ENCODE measurements at regions not wholly inside any gene's neighbourhood (a gene's known extent, or its start where the extent isn't known, plus 50 kb on each side); places are given as distances from the start of the nearest gene placed in this dataset.
"Not testable (repeated sequence)": the region's sequence is repeated elsewhere in the genome, so short reads cannot be mapped to it uniquely, and the experiment has no call there.

- no peak for TF ChIP-seq CTCF (conservative IDR thresholded peaks at IDR 0.05; ENCODE audit: low read length)
- no peak for DNase-seq (ENCODE audit: low read depth)
- H3K4me3 ChIP-seq (ENCODE audit: low read length): no peak overlapping the region
Measured at GRCh38 chr1:221532071-221532773, 209.7 kb downstream of the DUSP10 start.

DNA sequence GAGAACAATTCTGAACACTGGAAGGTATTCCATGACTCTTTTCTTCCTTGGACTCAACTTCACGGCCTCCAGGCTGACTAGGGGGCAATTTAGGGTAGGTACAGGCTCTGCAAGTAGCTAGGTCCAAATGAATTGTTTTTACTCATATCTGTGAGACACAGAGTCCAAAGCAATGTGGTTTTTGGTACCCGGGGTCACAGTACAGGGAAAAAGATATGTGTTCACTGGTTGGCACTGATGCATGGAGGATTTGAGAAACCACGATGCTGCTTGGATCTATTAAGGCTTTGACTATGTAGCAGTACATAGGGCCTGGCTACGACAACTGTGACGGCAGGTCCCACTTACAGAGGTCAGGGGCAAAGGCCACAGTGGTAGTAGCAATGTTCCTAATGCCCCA lies 200.6 kb downstream of the DUSP10 start:
- no peak for TF ChIP-seq CTCF (conservative IDR thresholded peaks at IDR 0.05; ENCODE audit: low read length)

GRCh38 chr1:221543529-221544120 lies 198.3 kb downstream of the DUSP10 start:
- no peak overlapping the region for H3K4me3 ChIP-seq (ENCODE audit: low read length)
- peak; percentile 71 for TF ChIP-seq CTCF (conservative IDR thresholded peaks at IDR 0.05; ENCODE audit: low read length)
- DNase-seq (ENCODE audit: low read depth): peak; percentile 53

More for the DNA sequence above, 200.6 kb downstream of the DUSP10 start:
- DNase-seq (ENCODE audit: low read depth): no peak
- H3K4me3 ChIP-seq (ENCODE audit: low read length): no peak overlapping the region

DNA sequence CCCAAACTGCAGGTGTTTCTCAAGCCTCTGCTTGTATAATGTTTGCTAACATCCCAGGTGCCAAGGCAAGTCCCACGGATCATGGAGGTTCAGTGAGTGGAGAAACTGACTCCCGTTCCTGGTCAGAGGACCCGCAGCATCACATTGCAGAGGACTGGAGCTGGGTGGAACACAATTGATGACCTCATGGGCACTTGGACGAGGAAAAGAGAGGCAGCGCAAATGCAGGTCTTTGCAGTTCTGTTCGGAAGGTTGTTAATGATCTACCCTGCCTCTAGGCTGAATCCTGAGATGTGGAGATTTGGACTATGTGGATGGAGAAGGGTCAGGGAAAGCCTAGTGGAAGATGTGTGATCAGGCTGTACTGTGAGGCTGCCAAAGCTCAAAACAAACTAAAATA lies 192.9 kb downstream of the DUSP10 start:
- no peak overlapping the region for H3K4me3 ChIP-seq (ENCODE audit: low read length)
- TF ChIP-seq CTCF (conservative IDR thresholded peaks at IDR 0.05; ENCODE audit: low read length): no peak
- DNase-seq (ENCODE audit: low read depth): no peak

GRCh38 chr1:221549815-221550214 lies 192.1 kb downstream of the DUSP10 start:
- no peak overlapping the region for H3K4me3 ChIP-seq (ENCODE audit: low read length)
- no peak for TF ChIP-seq CTCF (conservative IDR thresholded peaks at IDR 0.05; ENCODE audit: low read length)
- DNase-seq (ENCODE audit: low read depth): no peak

DNA sequence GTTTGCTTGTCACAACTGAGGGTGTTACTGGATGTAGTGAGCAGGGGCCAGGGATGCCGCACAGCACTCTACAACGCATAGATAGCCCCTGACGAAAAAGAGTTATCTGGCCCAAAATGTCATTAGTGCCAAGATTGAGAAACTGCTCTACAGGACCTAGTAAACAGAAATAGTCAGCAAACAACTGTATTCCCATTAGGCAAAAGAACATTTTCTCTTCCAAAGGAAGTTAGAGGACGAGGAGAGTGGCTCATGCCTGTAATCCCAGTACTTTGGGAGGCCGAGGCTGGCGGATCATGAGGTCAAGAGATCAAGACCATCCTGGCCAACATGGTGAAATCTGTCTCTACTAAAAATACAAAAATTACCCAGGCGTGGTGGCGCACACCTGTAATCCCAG lies 189.1 kb downstream of the DUSP10 start:
- H3K4me3 ChIP-seq (ENCODE audit: low read length); DNase-seq (ENCODE audit: low read depth): not testable (repeated sequence)

GRCh38 chr1:221555689-221556433 lies 186.0 kb downstream of the DUSP10 start:
- TF ChIP-seq CTCF (conservative IDR thresholded peaks at IDR 0.05; ENCODE audit: low read length): no peak
- H3K4me3 ChIP-seq (ENCODE audit: low read length): no peak overlapping the region
- no peak for DNase-seq (ENCODE audit: low read depth)

All from AG10803 (cell line).